OCI-LY3 (cell line): ENCODE measurements at regions not wholly inside any gene's neighbourhood (a gene's known extent, or its start where the extent isn't known, plus 50 kb on each side); places are given as distances from the start of the nearest gene placed in this dataset.

Experiments used
- EZH2phosphoT487 ChIP-seq: fragments of 200-600 bp; shearing (Covaris generic); IDR thresholded peaks from 2 replicates; pipeline ENCODE4 v1.6.1; 2018; ENCODE audit warnings: antibody characterized with exemption, mixed run types, low read depth
- TF ChIP-seq, protein P1 (sequence below): fragments of 200-600, 300-600 bp; sonication (generic); IDR thresholded peaks from 2 replicates; pipeline ENCODE4 v1.5.1; 2014; ENCODE audit warnings: antibody characterized with exemption, low read length, low read depth

DNA sequence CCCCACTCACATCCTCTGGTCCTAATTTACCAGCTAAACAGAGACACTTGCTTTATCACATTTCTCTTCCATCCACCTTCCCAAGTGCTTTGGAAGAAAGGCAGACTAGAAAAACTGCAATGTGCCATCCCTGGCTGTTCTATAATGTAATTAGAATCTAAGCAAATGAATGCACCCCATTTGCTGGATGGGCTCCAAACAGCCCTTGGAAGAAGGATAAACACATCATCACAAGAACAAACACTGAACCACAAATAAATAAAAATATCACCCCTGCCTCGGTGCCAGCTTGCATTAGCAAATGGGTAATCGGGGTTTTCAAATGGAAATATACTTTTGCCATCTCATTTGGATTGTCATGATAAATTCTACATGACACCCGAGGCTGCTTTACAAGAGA lies 296.6 kb upstream of the ISX start:
- TF ChIP-seq, protein P1, sequence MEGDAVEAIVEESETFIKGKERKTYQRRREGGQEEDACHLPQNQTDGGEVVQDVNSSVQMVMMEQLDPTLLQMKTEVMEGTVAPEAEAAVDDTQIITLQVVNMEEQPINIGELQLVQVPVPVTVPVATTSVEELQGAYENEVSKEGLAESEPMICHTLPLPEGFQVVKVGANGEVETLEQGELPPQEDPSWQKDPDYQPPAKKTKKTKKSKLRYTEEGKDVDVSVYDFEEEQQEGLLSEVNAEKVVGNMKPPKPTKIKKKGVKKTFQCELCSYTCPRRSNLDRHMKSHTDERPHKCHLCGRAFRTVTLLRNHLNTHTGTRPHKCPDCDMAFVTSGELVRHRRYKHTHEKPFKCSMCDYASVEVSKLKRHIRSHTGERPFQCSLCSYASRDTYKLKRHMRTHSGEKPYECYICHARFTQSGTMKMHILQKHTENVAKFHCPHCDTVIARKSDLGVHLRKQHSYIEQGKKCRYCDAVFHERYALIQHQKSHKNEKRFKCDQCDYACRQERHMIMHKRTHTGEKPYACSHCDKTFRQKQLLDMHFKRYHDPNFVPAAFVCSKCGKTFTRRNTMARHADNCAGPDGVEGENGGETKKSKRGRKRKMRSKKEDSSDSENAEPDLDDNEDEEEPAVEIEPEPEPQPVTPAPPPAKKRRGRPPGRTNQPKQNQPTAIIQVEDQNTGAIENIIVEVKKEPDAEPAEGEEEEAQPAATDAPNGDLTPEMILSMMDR = no peak
- TF ChIP-seq EZH2phosphoT487 = no peak
